Endothelial cell of umbilical vein (primary cell): ENCODE measurements at regions not wholly inside any gene's neighbourhood (a gene's known extent, or its start where the extent isn't known, plus 50 kb on each side); places are given as distances from the start of the nearest gene placed in this dataset.

Source experiments
- CTCF ChIP-seq, 2 donors: IDR thresholded peaks; 1 replicate in 1 of 2; 2 replicates in 1 of 2; pipeline ENCODE4 v1.5.1; 2011; ENCODE audit warnings: low read length in 2 of 2, mild to moderate bottlenecking in 2 of 2, moderate library complexity in 2 of 2, control low read depth in 1 of 2, inconsistent platforms in 1 of 2, low read depth in 1 of 2; ENCODE audit not compliant: insufficient read depth in 1 of 2; ENCODE audit errors: extremely low read depth in 1 of 2
- EZH2 ChIP-seq: IDR thresholded peaks from 2 replicates; pipeline ENCODE4 v1.6.1; 2012; ENCODE audit warnings: borderline replicate concordance, low read depth, mild to moderate bottlenecking, moderate library complexity, low read length, inconsistent platforms; ENCODE audit not compliant: severe bottlenecking
- FOS ChIP-seq: IDR thresholded peaks from 2 replicates; pipeline ENCODE4 v1.6.1; 2011; ENCODE audit warnings: mild to moderate bottlenecking, low read length, moderate library complexity, borderline replicate concordance; ENCODE audit not compliant: insufficient read depth
- MYC ChIP-seq: IDR thresholded peaks from one replicate; pipeline ENCODE4 v1.6.1; 2011; ENCODE audit warnings: mild to moderate bottlenecking, low read depth, low read length
- POLR2A ChIP-seq: IDR thresholded peaks from 2 replicates; pipeline ENCODE4 v1.6.1; 2012; ENCODE audit warnings: low read depth, mild to moderate bottlenecking, control low read depth, low read length
- POLR2AphosphoS5 ChIP-seq: IDR thresholded peaks from 2 replicates; pipeline ENCODE4 v1.6.1; 2012; ENCODE audit warnings: low read depth, mild to moderate bottlenecking, control low read depth, low read length, moderate library complexity; ENCODE audit not compliant: insufficient read depth

- TF ChIP-seq POLR2A = no peak
- no peak for TF ChIP-seq EZH2
- no peak for TF ChIP-seq CTCF (IDR thresholded peaks at IDR 0.05; ENCODE audit: extremely low read depth in 1 of 2, insufficient read depth in 1 of 2, low read depth in 1 of 2, low read length in 2 of 2)
- no peak for TF ChIP-seq FOS
- TF ChIP-seq POLR2AphosphoS5 = no peak
- TF ChIP-seq MYC = no peak
Observed at GRCh38 chr11:116697011-116697410, 75.8 kb downstream of the BUD13 start.
